ENCODE measurements at regions not wholly inside any gene's neighbourhood (a gene's known extent, or its start where the extent isn't known, plus 50 kb on each side); places are given as distances from the start of the nearest gene placed in this dataset.

DNA sequence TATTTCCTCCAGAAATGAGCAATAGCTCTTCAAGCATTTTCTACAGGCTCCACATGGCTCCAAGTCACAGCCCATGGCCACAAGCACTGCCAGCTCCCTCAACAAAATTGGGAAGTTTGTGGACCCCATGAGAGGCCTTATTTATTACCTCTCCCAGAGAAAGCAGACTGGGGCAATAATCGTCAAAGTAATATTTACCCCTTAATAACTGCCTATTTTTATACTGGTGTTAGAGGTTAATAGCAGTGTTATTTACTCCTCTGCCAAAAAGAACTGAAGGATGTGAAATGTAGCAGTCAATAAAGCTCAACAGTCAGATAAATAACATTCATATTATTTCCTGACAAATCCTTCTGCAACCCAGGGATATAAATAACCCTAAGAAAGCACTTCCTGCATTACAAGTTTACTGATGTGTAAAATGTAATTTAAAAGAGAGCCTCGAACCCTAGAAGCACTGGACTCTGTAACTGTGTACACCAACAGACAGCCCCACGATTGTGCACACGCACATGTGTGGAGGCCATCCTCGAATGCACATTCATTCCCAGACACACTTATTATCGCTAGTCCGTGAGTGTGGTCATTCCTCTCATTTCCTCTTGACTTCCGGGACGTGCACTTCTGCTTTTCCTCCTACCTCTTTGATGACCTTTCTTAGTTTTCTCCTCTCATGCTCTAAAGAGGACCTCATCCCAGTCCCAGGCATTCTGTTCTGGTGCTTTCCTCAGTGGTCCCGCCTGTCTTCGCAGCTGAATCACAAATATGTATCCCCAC, 157.4 kb downstream of the EVX1 start:
- DNase-seq (ENCODE audit: low spot score): no peak
- in situ Hi-C loops (cut with HindIII; ENCODE audit: low sequenced_read_pairs): no loop called here

- no peak for DNase-seq (ENCODE audit: low spot score)
- in situ Hi-C loops (cut with HindIII; ENCODE audit: low sequenced_read_pairs): no loop called here
Measured at GRCh38 chr7:27405780-27406179, 163.2 kb downstream of the EVX1 start.

- no peak for DNase-seq (ENCODE audit: low spot score)
- in situ Hi-C loops (cut with HindIII; ENCODE audit: low sequenced_read_pairs): no loop called here
Measured at GRCh38 chr7:27409311-27409710, 166.7 kb downstream of the EVX1 start.

DNA sequence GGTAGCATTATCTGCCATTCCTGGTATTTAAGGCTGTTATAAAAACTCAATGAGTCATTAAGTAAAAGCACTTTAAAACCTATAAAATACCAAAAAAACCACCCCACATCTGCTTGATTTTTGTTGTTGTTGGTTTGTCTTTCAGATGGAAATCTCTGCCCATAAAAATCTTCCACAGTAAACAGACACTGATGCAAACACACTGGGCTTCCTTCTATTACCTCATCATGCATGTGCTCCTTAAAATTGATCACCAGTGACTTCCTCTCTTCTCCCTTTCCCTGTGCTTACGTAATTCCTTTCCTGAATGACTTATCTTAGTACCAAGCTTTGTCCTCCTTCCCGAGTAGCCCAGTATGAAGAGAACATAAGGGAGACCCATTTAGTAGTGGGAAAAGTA, 167.2 kb downstream of the EVX1 start:
- in situ Hi-C loops (cut with HindIII; ENCODE audit: low sequenced_read_pairs): no loop called here
- DNase-seq (ENCODE audit: low spot score): no peak

DNA sequence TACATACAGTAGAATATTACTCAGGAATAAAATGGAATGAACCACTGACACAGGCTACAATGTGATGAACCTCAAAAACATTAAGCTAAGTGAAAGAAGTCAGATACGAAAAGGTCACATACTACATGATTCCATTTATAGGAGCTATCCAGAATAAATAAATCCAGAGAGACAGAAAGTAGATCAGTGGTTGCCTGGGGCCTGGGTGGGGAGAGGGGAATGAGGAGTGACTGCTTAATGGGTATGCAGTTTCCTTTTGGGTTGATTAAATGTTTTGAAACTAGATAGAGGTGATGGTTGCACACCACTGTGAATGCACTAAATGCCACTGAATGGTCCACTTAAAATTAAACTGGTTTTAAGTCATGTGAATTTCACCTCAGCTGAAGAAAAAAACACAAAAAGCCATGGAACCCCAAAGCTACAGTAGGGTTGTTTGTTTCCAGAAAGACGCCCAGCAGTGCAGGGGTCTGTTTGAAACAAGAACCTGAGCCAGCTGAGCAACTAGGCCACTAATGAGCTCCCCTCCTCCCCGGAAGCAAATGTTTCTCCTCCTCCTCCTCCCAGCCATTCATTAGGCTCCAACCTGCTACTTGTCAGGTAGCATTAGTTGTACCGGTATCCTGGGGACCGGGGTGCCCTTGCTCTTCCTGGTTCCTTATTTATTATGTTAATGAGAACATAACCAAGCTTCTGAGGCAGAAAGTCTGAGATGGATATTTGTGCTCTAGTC, 168.4 kb downstream of the EVX1 start:
- no peak for DNase-seq (ENCODE audit: low spot score)
- in situ Hi-C loops (cut with HindIII; ENCODE audit: low sequenced_read_pairs): no loop called here

GRCh38 chr7:27412164-27412563, 169.6 kb downstream of the EVX1 start:
- in situ Hi-C loops (cut with HindIII; ENCODE audit: low sequenced_read_pairs): no loop called here

DNA sequence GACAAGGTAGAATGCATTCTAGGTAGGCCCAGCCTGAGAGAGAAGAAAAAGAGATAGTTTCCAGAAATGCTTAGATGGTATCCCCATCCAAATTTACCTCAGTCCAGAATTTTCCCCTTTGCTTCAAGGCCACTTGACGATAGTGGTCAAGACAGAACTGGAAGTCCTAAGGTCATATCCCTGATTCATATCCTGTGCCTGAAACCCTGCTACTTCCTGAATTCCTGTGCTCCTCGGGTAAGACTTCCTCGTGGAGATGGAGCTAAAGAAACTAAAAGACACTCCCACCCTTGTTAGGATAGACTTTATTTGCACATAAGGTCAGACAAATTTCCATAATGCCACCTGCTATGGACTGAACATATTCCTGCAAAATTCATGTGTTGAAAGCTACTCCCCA, 175.9 kb downstream of the EVX1 start:
- DNase-seq (ENCODE audit: low spot score): no peak
- in situ Hi-C loops (cut with HindIII; ENCODE audit: low sequenced_read_pairs): no loop called here

More at GRCh38 chr7:27412164-27412563, 169.6 kb downstream of the EVX1 start:
- DNase-seq (ENCODE audit: low spot score): no peak

- DNase-seq (ENCODE audit: low spot score): no peak
- in situ Hi-C loops (cut with HindIII; ENCODE audit: low sequenced_read_pairs): no loop called here
Measured at GRCh38 chr7:27419581-27420177, 177.1 kb downstream of the EVX1 start.

- in situ Hi-C loops (cut with HindIII; ENCODE audit: low sequenced_read_pairs): no loop called here
- DNase-seq (ENCODE audit: low spot score): no peak
Measured at GRCh38 chr7:27420702-27421101, 178.1 kb downstream of the EVX1 start.

GRCh38 chr7:27423290-27423689, 180.7 kb downstream of the EVX1 start:
- no peak for DNase-seq (ENCODE audit: low spot score)
- in situ Hi-C loops (cut with HindIII; ENCODE audit: low sequenced_read_pairs): no loop called here

GRCh38 chr7:27423821-27424220, 181.2 kb downstream of the EVX1 start:
- no peak for DNase-seq (ENCODE audit: low spot score)

GRCh38 chr7:27424231-27424630, 181.6 kb downstream of the EVX1 start:
- in situ Hi-C loops (cut with HindIII; ENCODE audit: low sequenced_read_pairs): no loop called here
- no peak for DNase-seq (ENCODE audit: low spot score)

More at GRCh38 chr7:27423821-27424220, 181.2 kb downstream of the EVX1 start:
- in situ Hi-C loops (cut with HindIII; ENCODE audit: low sequenced_read_pairs): no loop called here

DNA sequence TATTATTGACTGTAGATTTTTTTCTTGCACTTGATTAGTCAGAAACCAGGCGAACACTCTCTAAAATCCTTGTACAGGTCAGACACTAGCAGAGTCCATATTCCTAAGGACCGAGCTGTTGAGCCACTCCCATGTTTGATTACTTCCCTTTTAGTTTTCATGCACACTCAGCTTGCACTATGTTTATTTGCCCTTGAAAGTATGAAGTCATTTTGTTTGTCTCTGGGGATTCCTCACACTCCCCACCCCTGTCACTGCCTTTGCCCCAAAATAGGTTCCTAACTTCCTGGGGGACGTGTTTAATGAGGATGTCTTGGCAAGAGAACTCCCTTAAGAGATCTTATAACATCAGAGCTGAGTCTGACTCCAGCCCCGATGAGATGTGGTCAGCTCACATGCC, 182.1 kb downstream of the EVX1 start:
- in situ Hi-C loops (cut with HindIII; ENCODE audit: low sequenced_read_pairs): no loop called here
- no peak for DNase-seq (ENCODE audit: low spot score)

GRCh38 chr7:27427416-27427815, 184.8 kb downstream of the EVX1 start:
- no peak for DNase-seq (ENCODE audit: low spot score)
- in situ Hi-C loops (cut with HindIII; ENCODE audit: low sequenced_read_pairs): no loop called here

DNA sequence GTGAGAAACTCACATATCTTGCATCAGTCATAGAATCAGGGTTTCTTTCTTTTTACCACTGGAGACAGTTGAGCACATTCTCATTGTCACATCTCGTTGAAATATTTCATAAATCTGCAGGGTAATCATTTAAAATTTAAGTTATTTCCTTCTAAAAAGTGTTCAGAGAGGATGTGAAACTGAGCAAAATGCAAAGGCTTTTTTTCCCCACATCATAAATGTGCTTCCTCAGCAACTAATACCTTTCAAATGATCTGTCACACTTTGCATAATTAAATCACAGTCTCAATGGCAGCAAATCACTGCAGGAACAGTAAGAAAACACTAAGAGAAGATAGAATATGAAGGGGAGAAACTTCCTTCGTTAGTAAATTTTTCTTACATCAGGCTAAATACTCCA, 187.5 kb downstream of the EVX1 start:
- in situ Hi-C loops (cut with HindIII; ENCODE audit: low sequenced_read_pairs): no loop called here
- DNase-seq (ENCODE audit: low spot score): no peak

- in situ Hi-C loops (cut with HindIII; ENCODE audit: low sequenced_read_pairs): no loop called here
Measured at GRCh38 chr7:27431465-27431864, 188.9 kb downstream of the EVX1 start.

GRCh38 chr7:27433581-27433980, 191.0 kb downstream of the EVX1 start:
- no peak for DNase-seq (ENCODE audit: low spot score)
- in situ Hi-C loops (cut with HindIII; ENCODE audit: low sequenced_read_pairs): no loop called here

More at GRCh38 chr7:27431465-27431864, 188.9 kb downstream of the EVX1 start:
- DNase-seq (ENCODE audit: low spot score): no peak

DNA sequence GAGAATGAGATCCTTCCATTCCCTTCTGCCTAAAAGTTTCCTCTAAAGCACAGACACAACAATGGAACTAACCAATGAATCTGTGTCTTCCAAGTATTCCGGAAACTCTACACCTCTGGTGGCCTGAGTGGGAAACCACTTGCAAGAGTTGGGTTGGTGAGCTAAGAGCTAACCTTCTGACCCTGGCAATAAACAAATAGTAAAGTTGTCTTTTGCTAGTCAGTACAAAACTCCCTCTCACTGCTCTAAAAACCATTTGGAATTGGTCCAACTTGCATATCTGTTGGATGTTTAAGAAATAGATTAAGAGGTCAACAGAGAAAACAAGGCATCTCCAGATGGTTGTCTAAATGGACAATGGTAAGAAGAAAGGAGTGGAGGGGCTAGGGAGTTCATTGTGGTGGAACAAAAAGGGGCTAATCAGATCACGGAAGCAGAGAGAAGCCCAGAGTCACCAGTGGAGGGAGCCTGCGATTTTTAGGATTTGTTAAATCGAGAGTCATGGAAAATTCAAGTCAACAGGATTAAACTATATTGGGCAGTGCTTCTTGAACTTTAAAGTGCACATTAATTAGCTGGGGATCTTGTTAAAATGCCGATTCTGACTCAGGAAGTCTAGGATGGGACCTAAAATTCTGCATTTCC, 192.3 kb downstream of the EVX1 start:
- in situ Hi-C loops (cut with HindIII; ENCODE audit: low sequenced_read_pairs): no loop called here
- no peak for DNase-seq (ENCODE audit: low spot score)

GRCh38 chr7:27435461-27435860, 192.9 kb downstream of the EVX1 start:
- DNase-seq (ENCODE audit: low spot score): no peak

More at GRCh38 chr7:27435461-27435860, 192.9 kb downstream of the EVX1 start:
- in situ Hi-C loops (cut with HindIII; ENCODE audit: low sequenced_read_pairs): no loop called here
